NCI-H1417 (cell line): ENCODE measurements at regions not wholly inside any gene's neighbourhood (a gene's known extent, or its start where the extent isn't known, plus 50 kb on each side); places are given as distances from the start of the nearest gene placed in this dataset.
A peak's percentile ranks its signal among the peaks of the same experiment; 100 is the strongest.

Experiments used
- DNase-seq, 3 experiments: peaks; one replicate each; lab custom pipeline; 2025; lab: John Stamatoyannopoulos, UW

DNA sequence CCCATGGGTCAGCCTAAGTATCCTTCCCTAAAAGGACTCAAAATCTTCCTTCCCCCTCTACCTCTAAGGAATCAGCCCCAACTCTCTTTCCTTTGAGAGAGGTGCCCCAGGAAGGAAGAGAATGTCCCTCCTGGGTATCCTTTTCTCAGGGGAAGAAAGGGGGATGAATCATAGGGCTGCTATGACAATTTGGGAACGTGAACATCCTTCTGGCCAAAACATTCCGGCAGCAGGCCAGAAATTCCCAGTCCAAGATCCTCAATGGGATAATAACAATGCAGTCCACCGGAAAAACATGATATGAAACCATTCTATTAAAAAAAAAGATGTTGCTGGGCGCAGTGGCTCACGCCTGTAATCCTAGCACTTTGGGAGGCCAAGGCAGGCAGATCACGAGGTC, 50.8 kb upstream of the CACNA2D3 start:
- no peak for DNase-seq

DNA sequence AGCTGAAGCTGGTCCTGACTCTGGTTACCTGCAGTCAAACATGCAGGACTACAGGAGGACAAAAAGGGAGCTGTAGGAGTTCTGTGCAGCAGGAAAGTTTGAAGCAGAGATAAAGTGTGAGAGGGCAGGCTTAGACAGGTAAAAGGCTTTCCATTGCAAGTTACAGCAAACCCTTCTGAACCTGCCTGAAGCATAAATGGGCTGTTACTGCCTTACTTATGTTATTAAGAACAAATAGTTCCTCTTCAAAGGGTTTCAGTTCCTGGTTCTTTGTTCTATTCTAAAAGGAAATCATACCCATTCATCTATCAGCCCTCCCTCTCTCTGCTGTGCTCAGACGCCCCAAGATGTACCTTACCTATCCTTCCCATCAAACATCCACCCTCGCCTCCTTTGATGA, 52.4 kb upstream of the CACNA2D3 start:
- DNase-seq = no peak

DNA sequence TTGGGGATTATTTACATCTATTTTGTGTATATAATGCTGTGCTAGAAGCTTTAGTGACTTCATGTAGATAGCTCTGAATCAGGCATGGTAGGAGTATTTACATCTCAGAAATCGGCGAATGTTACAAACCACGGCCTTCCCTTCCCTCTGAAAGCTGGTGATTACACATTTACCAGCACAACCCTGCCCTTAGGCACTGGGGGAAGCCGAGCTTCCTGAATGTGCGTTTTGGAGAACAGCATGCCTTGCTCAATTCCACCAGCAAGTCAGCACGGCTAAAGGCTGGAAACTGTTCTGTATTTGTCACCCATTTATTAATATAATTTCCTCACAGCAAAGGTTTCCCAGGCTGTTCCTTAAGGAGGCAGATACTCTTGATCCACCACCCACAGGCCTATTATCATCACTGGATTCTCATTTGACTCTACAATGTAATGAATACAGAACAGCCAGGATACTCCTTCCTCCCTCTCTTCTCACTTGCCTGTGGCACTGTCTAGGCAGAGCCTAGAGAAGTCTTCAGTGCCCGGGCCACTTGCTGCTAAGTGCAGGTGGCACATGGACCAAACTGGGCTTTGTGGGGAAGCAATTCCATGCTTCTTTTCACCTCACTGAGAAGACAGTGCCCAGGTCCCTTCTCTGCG, 55.2 kb upstream of the CACNA2D3 start:
- no peak for DNase-seq

DNA sequence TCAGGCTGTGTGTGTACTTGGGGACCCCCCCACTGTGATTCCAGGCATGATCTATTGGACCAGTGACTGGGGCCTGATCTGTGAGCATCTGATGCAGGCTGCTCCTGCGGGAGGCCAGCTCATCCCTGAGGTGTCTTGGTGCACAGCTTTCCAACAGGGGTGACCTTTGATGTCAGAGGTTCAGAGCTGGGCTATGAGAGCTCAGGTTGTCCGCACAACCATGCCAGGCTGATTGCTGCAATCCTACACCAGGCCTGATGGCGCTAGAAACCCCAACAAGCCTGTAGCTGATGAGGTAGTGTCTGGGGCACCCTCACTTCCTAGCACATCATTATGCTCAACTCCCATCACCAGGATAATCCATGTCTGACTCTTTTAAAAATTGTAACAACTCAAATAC, 56.1 kb upstream of the CACNA2D3 start:
- no peak for DNase-seq

DNA sequence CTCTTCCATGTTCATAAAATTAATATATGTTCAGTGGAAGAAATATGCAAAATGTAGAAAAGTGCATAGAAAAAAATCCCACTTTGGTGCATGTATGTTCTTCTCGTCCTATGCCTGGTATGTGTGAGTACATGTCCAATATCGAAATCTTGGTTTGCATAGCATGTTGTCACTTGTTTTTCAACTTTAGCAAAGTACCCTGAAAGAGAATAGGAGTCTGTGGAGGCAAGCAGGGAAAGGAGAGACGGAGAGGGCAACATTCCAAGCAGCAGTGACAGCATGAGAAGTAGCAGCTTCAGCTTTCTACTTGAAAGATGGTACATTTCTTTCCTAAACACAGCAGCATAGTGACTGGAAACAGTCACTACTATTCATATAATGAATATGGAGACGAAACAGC, 56.8 kb upstream of the CACNA2D3 start:
- DNase-seq = no peak

DNA sequence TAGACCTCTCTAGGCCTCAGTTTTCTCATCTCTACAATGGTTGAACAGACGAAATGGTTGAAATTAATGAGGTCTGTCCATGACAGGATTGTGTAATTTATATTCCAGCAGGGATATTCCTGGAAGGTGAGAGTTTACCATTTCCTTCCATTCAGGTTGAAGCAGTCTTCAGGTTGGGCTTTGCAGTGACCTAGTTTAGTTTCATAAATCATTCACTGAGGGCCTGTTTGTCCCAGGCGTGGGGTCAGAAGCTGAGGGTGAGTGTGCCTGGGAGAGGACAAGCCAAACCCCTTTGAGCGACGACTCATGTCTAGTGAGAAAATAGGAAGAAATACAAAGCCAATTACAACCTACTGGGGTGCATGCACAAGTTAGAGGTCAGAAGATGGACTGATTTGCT, 57.2 kb upstream of the CACNA2D3 start:
- DNase-seq = no peak

DNA sequence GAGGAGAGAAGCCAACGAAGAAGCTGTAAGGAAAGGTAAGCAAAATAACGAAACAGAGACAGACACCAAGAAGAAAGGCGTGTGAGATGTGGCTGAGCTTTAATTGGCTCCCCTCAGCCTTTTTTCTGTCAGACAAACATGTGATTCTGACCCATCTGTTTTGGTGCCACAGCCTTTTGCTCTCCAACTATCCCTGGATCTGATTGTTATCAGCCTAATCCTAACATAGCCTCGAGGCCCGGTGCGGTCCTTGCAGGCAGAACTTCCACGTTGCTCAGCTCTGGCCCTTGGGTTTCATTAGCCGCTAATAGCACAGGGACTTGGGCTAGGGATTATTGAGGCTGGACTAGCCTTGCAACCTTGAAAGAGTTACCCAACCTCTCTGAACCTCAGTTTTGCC, 57.9 kb upstream of the CACNA2D3 start:
- no peak for DNase-seq

DNA sequence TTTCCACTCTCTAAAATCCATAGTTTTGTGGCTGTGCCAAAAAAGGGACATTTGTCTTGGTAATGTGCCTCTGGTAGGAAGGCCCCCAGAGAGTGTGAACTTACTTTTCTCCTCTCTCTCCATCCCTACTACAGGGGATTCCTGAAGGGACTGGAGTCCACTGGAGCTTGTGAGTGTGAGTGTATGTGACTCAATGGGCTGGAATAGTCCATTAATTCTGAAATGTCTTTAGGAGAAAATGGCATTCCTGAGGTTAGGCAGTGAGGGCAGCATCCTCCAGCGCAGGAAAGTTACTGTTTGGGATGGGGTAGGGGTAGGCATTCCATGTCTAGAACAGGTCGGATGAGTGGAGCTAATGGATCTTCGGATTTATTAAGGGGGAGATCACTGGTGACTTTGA, 59.8 kb upstream of the CACNA2D3 start:
- DNase-seq = no peak

DNA sequence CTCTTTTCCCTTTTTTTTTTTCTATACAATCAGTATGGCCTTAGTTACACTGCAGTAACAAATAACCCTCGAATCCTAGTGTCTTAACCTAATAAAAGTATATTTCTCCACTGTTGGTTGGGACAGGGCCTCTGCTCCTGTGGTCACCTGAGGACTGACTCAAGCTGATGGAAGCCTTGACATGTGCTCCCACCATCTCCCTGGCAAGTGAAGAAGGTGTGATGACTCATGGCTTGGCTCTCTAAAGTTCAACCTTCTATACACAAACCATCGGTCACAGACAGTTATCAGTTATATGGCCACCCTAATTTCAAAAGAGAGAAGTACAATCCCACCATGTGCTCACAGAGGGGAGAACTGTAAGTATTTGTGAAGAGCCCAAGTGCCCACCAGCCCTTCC, 65.8 kb upstream of the CACNA2D3 start:
- DNase-seq = no peak

DNA sequence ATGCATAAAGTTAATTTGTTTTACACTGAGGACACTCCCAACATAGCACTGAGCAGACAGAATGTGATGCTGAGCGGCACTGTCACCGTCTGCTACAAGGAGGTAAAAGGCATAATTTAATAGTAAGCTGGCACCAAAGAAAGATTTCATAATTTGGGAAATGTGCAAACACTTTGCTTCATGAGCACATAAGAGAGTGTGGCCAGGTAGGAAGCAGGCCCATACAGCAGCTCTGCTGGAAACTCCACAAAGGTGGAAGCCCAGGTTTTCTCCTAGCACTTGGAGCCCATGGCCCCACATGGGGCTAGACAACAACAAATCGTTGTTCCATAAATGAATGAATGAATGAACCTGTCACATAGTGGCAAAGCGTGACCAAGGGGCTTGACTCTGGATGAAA, 68.5 kb upstream of the CACNA2D3 start:
- DNase-seq = peak in 1 of 3 experiments; percentile 2

DNA sequence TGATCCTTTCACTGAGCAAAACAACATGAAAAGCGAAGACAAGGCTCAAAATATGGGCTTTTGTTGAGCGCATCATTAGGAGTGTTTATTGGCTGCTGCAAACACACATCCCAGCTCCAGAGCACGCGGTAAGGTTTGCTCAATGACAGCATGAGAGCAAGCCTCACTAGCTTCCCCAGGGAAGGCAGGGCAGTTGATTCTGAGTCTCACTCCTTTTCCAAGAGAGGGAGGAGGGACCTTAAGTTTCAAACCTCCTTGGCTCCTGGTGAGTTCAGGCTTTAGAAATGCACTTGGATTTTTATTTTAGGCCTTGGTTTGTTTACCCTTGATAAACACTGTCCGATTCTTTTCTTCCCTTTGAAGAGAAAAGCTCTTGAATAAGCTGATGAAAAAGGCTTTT, 69.1 kb upstream of the CACNA2D3 start:
- DNase-seq = peak in 1 of 3 experiments; percentile 16

DNA sequence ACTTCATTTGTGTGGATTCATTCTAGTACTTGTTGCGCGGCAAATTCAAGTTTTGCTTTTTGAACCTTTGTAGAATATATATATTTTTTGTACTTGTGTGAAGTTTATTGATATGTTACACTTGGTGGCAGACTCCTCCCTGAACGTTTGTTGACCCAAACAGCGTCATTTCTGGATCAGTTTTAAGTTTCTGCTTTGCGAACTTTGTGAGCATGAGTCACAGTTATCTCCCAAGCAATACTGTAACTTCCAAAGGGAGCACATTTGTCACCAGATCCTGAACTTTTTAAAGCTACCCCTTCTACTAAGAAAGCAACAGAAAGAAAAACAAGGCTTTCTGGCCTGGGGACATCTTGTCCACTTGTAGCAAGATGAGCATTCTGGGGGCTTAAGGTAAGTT, 74.8 kb upstream of the CACNA2D3 start:
- DNase-seq = no peak

DNA sequence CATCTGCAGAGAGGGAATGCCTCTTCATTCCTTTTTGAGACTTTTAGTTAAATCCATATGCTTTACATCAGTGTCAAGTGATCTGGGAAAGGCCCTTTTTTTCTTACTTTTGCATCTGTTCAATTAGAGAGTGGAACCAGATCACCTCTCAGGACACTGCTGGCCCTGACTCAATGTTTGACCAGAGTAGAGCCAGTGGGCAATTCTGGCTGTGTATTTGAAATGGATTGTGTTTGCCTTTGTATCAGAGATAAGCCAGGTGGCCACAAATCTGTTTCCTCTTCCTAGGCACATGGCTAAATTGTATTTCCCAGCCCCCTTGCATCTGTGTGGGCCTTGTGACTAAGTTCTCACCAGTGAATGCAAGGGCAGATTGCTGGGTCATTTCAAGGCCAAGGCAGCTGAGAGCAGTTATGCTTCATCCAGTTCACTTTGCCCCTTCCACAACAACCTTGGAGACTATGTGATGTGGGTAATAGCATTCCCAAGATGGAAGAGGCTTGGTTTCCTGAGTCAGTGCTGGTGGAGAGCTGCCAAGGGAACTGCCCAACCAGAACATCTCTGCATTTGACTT, 75.6 kb upstream of the CACNA2D3 start:
- DNase-seq = no peak

DNA sequence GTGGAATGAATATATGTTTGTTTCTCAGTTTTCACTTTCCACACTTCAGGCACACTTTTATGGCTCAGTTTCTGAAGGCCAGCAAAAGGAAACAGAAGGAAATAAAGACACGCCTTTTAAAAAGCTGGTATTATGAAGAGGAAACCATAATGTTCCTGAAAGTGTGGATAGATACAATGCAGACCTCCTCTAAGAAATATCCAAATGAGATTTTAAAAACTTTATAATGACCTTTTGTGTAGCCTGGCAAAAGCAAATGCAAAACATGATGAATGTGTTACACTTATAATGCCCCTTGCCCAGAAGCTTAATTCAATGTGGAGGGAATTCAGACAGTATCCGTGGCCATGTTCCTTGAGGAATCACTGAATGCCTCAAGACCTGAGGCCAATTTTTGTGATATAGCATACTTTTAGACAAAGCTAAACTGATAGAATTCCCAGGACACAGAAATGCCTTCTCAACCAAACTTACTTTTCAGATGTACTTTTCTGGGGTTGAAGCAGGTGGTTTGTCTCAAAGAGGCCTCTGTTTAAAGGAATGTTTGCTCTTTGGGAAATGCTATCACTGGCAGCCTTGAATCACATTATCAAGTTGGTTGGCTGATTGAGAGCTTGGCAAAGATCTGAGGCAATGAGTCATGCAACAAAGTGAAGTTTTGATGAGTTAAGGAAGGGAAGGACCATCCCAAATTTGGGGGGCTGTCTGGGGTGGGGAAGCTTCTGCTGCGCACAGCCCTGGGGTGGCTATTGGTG, 77.1 kb upstream of the CACNA2D3 start:
- DNase-seq = no peak

DNA sequence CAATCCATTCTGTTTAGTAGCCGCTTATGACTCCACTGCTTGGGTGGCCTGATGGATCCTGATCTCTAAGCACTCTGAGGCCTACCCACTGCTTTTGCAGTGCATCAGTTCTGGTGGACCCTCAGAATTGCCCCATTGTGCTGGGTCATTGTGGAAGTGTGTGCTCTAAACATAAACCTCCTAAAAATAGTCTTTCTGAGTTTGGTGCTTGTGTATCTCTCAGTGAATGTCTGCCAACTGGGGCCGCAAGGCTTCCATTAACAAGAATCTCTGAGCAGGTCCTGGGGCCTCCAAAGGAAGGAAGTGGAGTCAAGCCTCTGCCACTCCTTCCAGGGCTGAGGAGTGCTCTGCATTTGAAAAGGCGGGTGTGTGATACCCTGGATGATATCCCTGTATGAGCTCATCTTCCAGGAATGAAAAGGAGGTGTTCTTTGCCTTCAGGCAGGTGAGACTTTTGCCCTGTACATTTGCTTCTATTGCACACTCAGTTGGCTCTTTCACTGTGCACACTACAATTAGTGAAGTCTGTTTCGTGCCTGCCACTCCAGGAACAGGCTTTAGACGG, 80.0 kb upstream of the CACNA2D3 start:
- no peak for DNase-seq

DNA sequence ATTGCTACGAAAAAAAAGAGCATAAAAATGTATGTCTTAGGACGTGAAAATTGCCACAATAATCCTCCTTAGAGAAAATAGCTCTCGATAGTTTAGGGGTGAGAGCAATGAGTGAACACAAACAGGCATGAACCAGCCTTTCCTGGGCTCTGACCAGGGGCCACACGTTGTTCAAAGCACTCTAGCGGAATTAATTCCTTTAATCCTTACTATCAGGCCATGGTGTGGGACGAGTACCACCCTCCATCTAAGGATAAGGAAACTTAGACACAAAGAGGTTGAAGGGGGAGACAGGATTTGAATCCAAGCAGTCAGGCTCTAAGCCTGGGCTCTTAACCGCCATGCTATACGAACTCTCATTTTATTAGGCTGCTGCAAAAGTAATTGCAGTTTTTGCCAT, 81.9 kb upstream of the CACNA2D3 start:
- no peak for DNase-seq

DNA sequence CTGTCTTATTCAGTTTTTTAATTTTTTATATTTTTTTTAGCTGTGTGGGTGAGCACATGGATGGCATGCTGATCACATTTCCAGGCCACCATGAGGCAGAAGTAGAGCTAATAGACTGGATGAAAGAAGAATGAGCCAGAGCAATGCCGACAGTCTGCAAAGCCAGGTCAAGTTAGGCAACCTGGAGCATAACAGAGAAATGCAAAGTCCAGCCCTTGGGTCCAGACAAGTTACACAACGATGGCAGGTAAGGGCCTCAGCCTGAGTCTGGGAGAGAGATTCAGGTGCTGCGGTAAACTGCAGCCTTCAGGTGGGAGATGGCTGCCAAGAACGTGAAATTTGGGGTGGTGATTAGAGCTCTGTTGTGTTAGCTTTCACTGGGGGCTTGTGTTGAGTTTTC, 84.0 kb upstream of the CACNA2D3 start:
- no peak for DNase-seq

DNA sequence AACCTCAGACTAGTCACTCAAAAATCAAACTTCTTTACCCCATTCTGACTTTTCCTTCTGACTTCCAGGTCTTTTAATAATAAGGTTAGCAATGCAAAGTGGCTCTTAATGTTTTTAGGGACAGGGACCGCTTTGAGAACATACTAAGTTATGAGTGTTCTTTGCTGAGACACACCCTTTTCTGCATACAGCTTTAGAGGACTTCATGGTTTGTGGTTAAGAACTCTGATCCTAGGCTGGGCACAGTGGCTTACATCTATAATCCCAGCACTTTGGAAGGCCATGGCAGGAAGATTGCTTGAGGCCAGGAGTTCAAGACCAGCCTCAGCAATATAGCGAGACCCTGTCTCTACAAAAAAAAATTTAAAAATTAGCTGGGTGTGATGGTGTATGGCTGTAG, 85.8 kb upstream of the CACNA2D3 start:
- no peak for DNase-seq

DNA sequence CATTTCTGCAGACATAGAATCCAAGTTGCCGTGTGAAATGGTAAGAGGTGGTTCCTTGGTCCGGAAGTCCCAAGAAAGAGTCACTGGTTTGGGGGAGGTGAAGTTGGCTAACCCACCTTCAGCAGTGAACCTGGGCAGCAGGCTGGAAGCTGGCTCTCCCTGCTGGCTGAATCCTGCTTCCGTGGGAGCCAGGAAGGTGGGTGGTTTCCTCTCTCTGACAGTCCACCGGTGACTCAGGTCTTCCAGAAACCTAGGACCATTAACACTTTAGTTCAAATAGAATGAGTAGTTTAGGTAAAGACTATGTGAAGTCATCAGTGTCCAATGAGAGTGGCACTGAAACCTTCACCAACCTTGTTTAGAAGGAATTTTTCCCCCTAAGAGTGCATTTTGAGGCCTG, 87.4 kb upstream of the CACNA2D3 start:
- DNase-seq = no peak

DNA sequence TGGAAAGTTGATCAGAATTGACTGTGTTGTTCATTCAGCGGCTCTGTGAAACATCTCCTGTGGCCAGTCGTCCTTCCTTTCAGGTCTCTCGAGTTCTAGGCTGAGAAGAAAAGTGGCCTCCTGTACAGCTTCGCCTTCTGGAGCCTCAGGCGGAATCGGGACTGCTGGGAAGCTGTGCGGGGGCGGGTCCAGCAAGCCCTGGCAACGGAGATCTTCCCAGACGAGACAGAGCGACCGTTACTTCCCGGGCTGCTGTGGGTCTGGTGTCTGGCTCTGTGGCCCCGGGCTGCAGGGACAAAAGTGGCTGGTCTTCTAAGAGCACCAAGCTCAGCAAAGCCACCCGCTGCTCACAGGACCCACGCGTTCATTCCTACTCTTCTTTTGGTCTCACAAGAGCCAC, 88.6 kb upstream of the CACNA2D3 start:
- DNase-seq = no peak

DNA sequence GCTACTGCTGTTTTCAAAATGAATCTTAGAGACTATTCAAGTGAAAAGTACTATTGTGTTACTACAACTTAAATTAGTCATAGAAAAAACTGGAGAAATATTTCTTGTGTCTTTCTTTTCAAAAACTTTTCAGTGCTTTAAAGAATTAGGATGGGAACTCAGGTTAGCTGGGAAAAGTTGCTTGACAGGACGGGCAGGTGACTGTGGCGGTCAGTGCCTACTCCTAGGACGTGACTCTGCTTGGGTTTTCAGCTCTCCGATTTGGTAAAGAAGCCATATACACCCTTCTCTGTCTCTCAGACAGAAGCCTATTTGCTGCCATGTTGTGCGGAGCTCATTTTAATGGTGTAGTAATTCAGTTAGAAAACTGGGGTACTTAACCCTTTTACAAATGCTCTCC, 89.8 kb upstream of the CACNA2D3 start:
- DNase-seq = no peak

DNA sequence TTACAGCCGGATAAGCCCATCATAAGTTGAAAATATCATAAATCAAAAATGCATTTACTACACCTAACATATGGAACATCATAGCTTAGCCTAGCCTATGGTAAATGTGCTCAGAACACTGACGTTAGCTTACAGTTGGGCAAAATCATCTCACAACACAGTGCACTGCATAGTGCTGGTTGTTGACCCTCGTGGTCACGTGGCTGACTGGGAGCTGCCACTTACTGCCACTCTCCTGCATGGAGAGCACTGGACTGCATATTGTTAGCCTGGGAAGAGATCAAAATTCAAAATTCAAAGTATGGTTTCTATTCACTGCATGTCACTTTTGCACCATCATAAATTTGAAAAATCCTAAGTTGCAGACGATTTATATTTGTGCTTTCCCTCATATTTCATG, 94.0 kb upstream of the CACNA2D3 start:
- peak in 1 of 3 experiments; percentile 10 for DNase-seq

DNA sequence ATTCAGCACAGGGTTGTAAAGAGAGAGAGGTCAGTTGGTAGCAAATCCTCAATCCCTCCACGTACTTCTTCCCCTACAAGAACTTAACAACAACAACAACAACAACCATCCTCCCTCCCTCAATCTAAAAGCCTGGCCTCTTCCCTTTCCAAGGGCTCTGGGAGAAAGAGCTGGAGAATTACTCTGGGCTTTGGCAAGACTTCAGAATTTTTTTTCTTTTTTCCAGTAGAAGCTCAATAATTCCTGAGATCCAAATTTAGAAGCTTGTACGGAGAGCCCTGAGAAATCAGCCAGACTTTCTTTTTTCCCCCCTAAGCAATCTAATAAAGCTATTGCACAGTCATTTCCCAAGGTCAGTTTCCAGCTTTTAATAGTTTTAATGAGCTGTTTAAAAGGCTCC, 95.8 kb upstream of the CACNA2D3 start:
- no peak for DNase-seq
